Islet precursor cell (in vitro differentiated cells): ENCODE measurements at regions not wholly inside any gene's neighbourhood (a gene's known extent, or its start where the extent isn't known, plus 50 kb on each side); places are given as distances from the start of the nearest gene placed in this dataset.

Source experiments
- DNase-seq: peaks from one replicate; pipeline ENCODE4 v3.0.0-alpha.2; 2018

GRCh38 chr10:59553162-59553900 lies 156.3 kb downstream of the SLC16A9 start:
- DNase-seq, result no peak

GRCh38 chr10:59550061-59550460 lies 159.6 kb downstream of the SLC16A9 start:
- DNase-seq, result no peak

GRCh38 chr10:59538623-59539022 lies 171.0 kb downstream of the SLC16A9 start:
- no peak for DNase-seq

GRCh38 chr10:59537501-59537900 lies 172.1 kb downstream of the SLC16A9 start:
- DNase-seq, result no peak

GRCh38 chr10:59536167-59537014 lies 173.3 kb downstream of the SLC16A9 start:
- DNase-seq, result peak; percentile 57

- no peak for DNase-seq
These were observed 162.0 kb upstream of the FAM13C start for GRCh38 chr10:59524348-59524747.

- DNase-seq, result no peak
These were observed 161.5 kb upstream of the FAM13C start for GRCh38 chr10:59523851-59524250.

- no peak for DNase-seq
These were observed 155.6 kb upstream of the FAM13C start for GRCh38 chr10:59517996-59518395.

GRCh38 chr10:59517341-59517899 lies 155.1 kb upstream of the FAM13C start:
- no peak for DNase-seq

GRCh38 chr10:59513558-59513957 lies 151.2 kb upstream of the FAM13C start:
- no peak for DNase-seq

GRCh38 chr10:59512951-59513350 lies 150.6 kb upstream of the FAM13C start:
- DNase-seq, result no peak

- no peak for DNase-seq
These were observed 146.6 kb upstream of the FAM13C start for GRCh38 chr10:59508956-59509355.

- no peak for DNase-seq
These were observed 145.9 kb upstream of the FAM13C start for GRCh38 chr10:59508296-59508695.

GRCh38 chr10:59505926-59506325 lies 143.6 kb upstream of the FAM13C start:
- no peak for DNase-seq

- no peak for DNase-seq
These were observed 137.1 kb upstream of the FAM13C start for GRCh38 chr10:59499460-59499859.

GRCh38 chr10:59493017-59493416 lies 130.7 kb upstream of the FAM13C start:
- no peak for DNase-seq

- no peak for DNase-seq
These were observed 117.1 kb upstream of the FAM13C start for GRCh38 chr10:59479426-59479825.

- DNase-seq, result no peak
These were observed 108.2 kb upstream of the FAM13C start for GRCh38 chr10:59470570-59470969.

- DNase-seq, result no peak
These were observed 102.7 kb upstream of the FAM13C start for GRCh38 chr10:59465088-59465487.

- no peak for DNase-seq
These were observed 102.1 kb upstream of the FAM13C start for GRCh38 chr10:59464483-59464882.

GRCh38 chr10:59463909-59464308 lies 101.6 kb upstream of the FAM13C start:
- no peak for DNase-seq

GRCh38 chr10:59460601-59461000 lies 98.3 kb upstream of the FAM13C start:
- DNase-seq, result no peak

- DNase-seq, result no peak
These were observed 93.8 kb upstream of the FAM13C start for GRCh38 chr10:59456199-59456598.
